ENCODE measurements at regions not wholly inside any gene's neighbourhood (a gene's known extent, or its start where the extent isn't known, plus 50 kb on each side); places are given as distances from the start of the nearest gene placed in this dataset.

GRCh38 chr13:50677687-50678463, 165.6 kb downstream of the DLEU7 start:
- TF ChIP-seq, protein P1, sequence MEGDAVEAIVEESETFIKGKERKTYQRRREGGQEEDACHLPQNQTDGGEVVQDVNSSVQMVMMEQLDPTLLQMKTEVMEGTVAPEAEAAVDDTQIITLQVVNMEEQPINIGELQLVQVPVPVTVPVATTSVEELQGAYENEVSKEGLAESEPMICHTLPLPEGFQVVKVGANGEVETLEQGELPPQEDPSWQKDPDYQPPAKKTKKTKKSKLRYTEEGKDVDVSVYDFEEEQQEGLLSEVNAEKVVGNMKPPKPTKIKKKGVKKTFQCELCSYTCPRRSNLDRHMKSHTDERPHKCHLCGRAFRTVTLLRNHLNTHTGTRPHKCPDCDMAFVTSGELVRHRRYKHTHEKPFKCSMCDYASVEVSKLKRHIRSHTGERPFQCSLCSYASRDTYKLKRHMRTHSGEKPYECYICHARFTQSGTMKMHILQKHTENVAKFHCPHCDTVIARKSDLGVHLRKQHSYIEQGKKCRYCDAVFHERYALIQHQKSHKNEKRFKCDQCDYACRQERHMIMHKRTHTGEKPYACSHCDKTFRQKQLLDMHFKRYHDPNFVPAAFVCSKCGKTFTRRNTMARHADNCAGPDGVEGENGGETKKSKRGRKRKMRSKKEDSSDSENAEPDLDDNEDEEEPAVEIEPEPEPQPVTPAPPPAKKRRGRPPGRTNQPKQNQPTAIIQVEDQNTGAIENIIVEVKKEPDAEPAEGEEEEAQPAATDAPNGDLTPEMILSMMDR (conservative IDR thresholded peaks at IDR 0.05): no peak
- no peak for TF ChIP-seq EZH2 (IDR thresholded peaks at IDR 0.05; ENCODE audit: low read depth)

Data from PC-9 (cell line).